Skeletal muscle tissue (tissue), 3 donors: ENCODE measurements at regions not wholly inside any gene's neighbourhood (a gene's known extent, or its start where the extent isn't known, plus 50 kb on each side); places are given as distances from the start of the nearest gene placed in this dataset.

Experiments
- H3K27ac ChIP-seq: one replicate; pipeline ENCODE4 v1.7.0; 2013; ENCODE audit warnings: mild to moderate bottlenecking, low read depth, low read length, inconsistent platforms
- H3K27me3 ChIP-seq, 3 donors: one replicate each; pipeline ENCODE4 v1.7.0; 2013; ENCODE audit warnings: low read length in 3 of 3; ENCODE audit not compliant: control insufficient read depth in 3 of 3, insufficient read depth in 3 of 3
- H3K36me3 ChIP-seq, 3 donors: one replicate each; pipeline ENCODE4 v1.7.0; 2013; ENCODE audit warnings: low read length in 3 of 3; ENCODE audit not compliant: control insufficient read depth in 3 of 3, insufficient read depth in 3 of 3
- H3K4me1 ChIP-seq, 3 donors: one replicate each; pipeline ENCODE4 v1.7.0; 2013; ENCODE audit warnings: low read length in 3 of 3, mild to moderate bottlenecking in 3 of 3; ENCODE audit not compliant: control insufficient read depth in 3 of 3, insufficient read depth in 3 of 3
- H3K4me3 ChIP-seq, 3 donors: one replicate each; pipeline ENCODE4 v1.7.0; 2013; ENCODE audit warnings: low read length in 3 of 3
- H3K9ac ChIP-seq, 3 donors: one replicate each; pipeline ENCODE4 v1.7.0; 2013; ENCODE audit warnings: low read length in 3 of 3, mild to moderate bottlenecking in 3 of 3, moderate library complexity in 2 of 3, low read depth in 1 of 3
- H3K9me3 ChIP-seq, 3 donors: one replicate each; pipeline ENCODE4 v1.7.0; 2013; ENCODE audit warnings: low read length in 3 of 3; ENCODE audit not compliant: control insufficient read depth in 3 of 3
- donor health status: Osteomylitis.

GRCh38 chr6:168873278-168874190 lies 380.1 kb downstream of the THBS2 start:
- no peak overlapping the region for H3K4me3 ChIP-seq

GRCh38 chr6:168871642-168872315 lies 381.9 kb downstream of the THBS2 start:
- Histone ChIP-seq H3K9ac (no peak overlapping the region), H3K36me3 (no peaks in the 10 kb centered on the region), H3K4me1 (no peaks in the 10 kb centered on the region), H3K27ac (no peak overlapping the region), H3K4me3 (no peak overlapping the region), H3K9me3 (peaks cover 0 to 2% (median 0%) of the 10 kb centered on the region in 3 donors), H3K27me3 (peaks cover 6 to 38% (median 24%) of the 10 kb centered on the region in 3 donors)

More at GRCh38 chr6:168873278-168874190, 380.1 kb downstream of the THBS2 start:
- H3K27ac ChIP-seq = no peak overlapping the region
- H3K36me3 ChIP-seq = no peaks in the 10 kb centered on the region
- no peak overlapping the region for H3K9ac ChIP-seq
- H3K4me1 ChIP-seq = peaks cover 0 to 6% (median 2%) of the 10 kb centered on the region in 3 donors
- H3K27me3 ChIP-seq = peaks cover 9 to 48% (median 24%) of the 10 kb centered on the region in 3 donors
- H3K9me3 ChIP-seq = peaks cover 0 to 2% (median 0%) of the 10 kb centered on the region in 3 donors

- Histone ChIP-seq H3K4me1 (peaks cover 0 to under 1% (median 0%) of the 10 kb centered on the region in 3 donors), H3K9me3 (peaks cover 0 to 2% (median 0%) of the 10 kb centered on the region in 3 donors), H3K27ac (no peak overlapping the region), H3K9ac (no peak overlapping the region), H3K36me3 (no peaks in the 10 kb centered on the region), H3K27me3 (peaks cover 6 to 32% (median 24%) of the 10 kb centered on the region in 3 donors), H3K4me3 (no peak overlapping the region)
Measured at GRCh38 chr6:168870982-168871381, 382.7 kb downstream of the THBS2 start.

GRCh38 chr6:168867247-168868102 lies 386.2 kb downstream of the THBS2 start:
- Histone ChIP-seq H3K9me3 (no peaks in the 10 kb centered on the region), H3K36me3 (no peaks in the 10 kb centered on the region), H3K27ac (no peak overlapping the region), H3K4me3 (no peak overlapping the region), H3K9ac (no peak overlapping the region), H3K27me3 (peaks cover 2 to 13% (median 12%) of the 10 kb centered on the region in 3 donors), H3K4me1 (peaks cover 0 to 6% (median 5%) of the 10 kb centered on the region in 3 donors)

GRCh38 chr6:168866534-168866933 lies 387.1 kb downstream of the THBS2 start:
- no peak overlapping the region for H3K27ac ChIP-seq
- no peak overlapping the region for H3K4me3 ChIP-seq
- H3K9me3 ChIP-seq = no peaks in the 10 kb centered on the region
- H3K4me1 ChIP-seq = peaks cover 0 to 6% (median 5%) of the 10 kb centered on the region in 3 donors
- H3K9ac ChIP-seq = no peak overlapping the region
- H3K36me3 ChIP-seq = no peaks in the 10 kb centered on the region
- peaks cover 0 to 9% (median 8%) of the 10 kb centered on the region in 3 donors for H3K27me3 ChIP-seq

GRCh38 chr6:168865522-168865921 lies 388.1 kb downstream of the THBS2 start:
- Histone ChIP-seq H3K4me1 (peaks cover 0 to 6% (median 5%) of the 10 kb centered on the region in 3 donors), H3K27me3 (peaks cover 0 to 1% (median under 1%) of the 10 kb centered on the region in 3 donors), H3K9ac (no peak overlapping the region), H3K4me3 (no peak overlapping the region), H3K27ac (no peak overlapping the region), H3K9me3 (no peaks in the 10 kb centered on the region), H3K36me3 (no peaks in the 10 kb centered on the region)

- Histone ChIP-seq H3K9me3 (no peaks in the 10 kb centered on the region), H3K9ac (no peak overlapping the region), H3K4me3 (no peak overlapping the region), H3K27me3 (no peaks in the 10 kb centered on the region), H3K36me3 (no peaks in the 10 kb centered on the region), H3K27ac (no peak overlapping the region), H3K4me1 (peaks cover 0 to 6% (median 5%) of the 10 kb centered on the region in 3 donors)
Measured at GRCh38 chr6:168864541-168865460, 388.8 kb downstream of the THBS2 start.

GRCh38 chr6:168863467-168863866 lies 390.2 kb downstream of the THBS2 start:
- no peaks in the 10 kb centered on the region for H3K9me3 ChIP-seq
- peaks cover 0 to 6% (median 5%) of the 10 kb centered on the region in 3 donors for H3K4me1 ChIP-seq
- H3K27me3 ChIP-seq = no peaks in the 10 kb centered on the region
- H3K27ac ChIP-seq = no peak overlapping the region
- no peak overlapping the region for H3K4me3 ChIP-seq
- H3K9ac ChIP-seq = no peak overlapping the region
- no peaks in the 10 kb centered on the region for H3K36me3 ChIP-seq
